Activated T-cell treated with anti-CD3 and anti-CD28 coated beads, Interleukin-2, amount 50 U/mL, for 1 hour (primary cell): ENCODE measurements at regions not wholly inside any gene's neighbourhood (a gene's known extent, or its start where the extent isn't known, plus 50 kb on each side); places are given as distances from the start of the nearest gene placed in this dataset.
"Not testable (repeated sequence)": the region's sequence is repeated elsewhere in the genome, so short reads cannot be mapped to it uniquely, and the experiment has no call there.

Experiments used
- DNase-seq: peaks from one replicate; pipeline ENCODE4 v3.0.0-alpha.2; 2020

DNA sequence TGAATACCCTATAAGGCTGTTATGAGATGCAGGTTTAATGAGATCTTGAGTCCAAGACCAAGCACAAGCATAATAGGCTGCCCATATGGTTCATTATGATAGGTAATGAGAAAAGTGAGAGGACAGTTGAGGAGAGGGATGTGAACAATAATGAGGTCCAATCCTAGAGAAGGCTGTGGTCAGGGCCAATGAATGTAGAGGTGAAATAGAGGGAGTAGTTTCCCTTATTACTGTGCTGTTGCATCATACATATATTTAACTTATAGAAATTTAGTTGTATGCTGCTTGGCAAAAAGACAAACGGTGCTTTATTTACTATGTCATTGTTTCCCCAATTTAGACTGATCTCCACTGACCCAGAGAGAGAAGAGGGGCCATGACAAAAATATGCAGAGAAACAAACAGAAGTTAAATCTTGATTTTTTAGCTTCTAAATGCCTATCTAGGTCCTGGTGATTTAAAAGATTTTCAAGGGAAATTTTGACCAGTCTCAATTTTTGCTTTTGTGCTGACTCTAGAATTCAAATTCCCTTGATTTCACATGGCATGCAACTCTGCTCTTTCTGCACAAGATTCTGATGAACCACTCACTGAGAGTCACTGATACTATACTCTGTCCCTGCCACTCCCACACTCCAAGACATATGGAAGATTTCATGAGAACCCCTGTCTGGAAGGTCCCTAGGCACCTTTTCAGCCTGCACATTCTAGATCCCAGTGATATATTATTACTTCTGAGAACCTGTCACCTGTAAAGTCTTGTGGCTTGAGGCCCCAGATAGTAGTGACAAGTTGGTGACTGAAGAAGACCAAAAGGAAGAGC lies 159.7 kb downstream of the VSIG4 start:
- no peak for DNase-seq

DNA sequence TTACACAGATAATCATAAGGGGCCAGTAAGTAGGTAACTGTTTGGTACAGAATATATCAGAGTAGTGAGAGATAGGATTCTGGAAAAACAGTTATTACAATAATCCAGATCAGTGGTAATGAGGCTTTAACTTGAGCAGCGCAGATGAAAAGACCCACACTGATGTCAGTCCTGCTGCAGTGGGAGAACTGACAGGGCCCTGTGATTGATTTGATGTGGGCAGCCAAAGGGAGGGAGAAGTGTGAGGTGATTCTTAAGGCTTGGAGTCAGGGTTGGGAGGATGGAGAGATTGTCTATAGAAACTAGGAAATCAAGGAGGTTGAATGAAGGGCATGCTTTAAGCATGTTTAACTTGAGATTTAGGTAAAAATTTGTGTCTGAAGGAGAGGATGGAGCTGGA lies 161.4 kb downstream of the VSIG4 start:
- no peak for DNase-seq

DNA sequence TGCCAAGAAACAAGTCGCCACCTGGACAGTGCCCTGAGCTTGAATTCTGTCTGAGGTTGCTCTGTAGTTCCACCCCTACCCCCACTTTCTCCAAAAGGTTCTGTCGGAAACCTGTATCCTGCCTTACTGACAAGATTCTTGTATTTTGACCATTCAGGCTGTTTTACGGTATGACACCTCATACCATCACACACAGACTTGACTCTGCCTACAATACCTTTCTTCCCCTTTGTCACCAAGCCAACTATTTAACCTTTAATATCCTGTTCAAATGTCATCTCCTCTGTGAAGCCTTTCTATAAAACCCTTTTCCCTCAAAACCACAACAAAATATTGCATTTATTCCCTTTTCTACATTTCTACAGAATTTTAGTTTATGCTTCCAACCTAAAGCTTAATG lies 161.9 kb downstream of the VSIG4 start:
- no peak for DNase-seq

DNA sequence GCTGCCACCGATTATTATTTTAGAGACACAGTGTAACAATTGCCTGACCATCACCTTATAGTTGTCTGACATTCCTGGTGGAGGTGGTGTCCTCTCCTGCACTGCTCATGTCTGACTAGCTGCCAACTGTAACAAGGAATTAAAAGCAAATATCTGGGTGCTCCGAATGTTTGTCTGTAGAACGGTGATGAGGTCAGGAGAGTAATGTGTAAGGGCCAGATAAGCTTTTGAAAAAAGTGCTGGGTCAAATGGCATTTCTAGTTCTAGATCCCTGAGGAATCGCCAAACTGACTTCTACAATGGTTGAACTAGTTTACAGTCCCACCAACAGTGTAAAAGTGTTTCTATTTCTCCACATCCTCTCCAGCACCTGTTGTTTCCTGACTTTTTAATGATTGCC lies 164.3 kb downstream of the VSIG4 start:
- not testable (repeated sequence) for DNase-seq

DNA sequence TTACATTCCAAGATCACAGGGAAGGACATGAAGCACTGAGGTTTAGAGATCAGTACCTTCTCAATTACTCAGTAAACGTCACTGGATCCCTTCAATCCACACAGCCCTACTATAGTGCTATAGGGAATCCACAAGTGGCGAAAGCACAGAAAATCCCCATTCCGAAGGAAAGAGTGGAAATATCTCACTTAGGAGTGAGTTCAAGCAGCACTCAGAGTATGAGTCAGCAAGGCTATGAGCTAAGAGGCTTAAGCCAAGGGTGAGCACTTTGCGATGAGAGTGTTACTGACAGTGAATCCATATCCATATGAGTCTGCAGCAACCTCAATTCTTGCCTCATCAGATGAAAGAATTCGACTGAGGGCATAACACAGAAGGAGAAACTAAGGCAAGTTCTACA lies 165.1 kb downstream of the VSIG4 start:
- DNase-seq = no peak

DNA sequence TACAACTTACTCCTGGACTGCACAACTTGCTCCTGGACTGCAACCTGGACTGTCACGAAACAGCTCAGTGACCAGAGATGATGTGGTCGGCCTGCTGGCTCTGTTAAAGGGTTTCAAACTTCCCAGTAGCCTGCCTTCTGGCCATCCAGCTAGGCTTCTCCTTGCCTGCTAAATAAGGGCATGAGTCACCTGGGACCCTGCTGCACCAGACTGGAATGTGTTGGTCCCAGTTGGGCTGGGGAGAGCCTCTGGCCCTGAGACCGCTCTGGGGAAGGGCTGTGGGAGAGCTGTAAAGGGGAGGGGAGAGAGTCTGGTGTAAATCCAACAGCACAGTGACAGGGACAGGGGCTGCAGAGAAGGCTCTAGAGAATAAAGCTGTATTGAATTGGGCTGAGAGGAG lies 165.8 kb downstream of the VSIG4 start:
- DNase-seq = no peak

DNA sequence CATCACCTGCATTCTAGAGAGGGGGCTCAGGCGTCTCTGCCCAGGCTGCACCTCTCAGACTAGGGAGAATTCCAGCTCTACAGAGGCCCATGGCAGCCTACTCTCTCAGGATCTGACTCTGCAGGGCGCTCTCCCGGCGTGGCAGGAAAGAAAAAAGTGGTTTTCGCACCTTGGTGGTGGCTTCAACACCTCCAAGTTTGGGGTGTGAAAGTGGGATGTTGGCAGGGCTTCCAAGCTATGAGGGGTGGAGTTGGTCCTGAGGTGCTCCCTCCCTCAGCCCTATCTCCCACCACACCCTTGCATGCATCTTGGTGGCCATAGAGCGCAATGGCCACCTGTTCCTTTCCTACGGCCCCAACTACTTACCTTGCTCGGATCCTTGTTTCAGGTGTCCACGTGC lies 166.5 kb downstream of the VSIG4 start:
- DNase-seq = no peak

DNA sequence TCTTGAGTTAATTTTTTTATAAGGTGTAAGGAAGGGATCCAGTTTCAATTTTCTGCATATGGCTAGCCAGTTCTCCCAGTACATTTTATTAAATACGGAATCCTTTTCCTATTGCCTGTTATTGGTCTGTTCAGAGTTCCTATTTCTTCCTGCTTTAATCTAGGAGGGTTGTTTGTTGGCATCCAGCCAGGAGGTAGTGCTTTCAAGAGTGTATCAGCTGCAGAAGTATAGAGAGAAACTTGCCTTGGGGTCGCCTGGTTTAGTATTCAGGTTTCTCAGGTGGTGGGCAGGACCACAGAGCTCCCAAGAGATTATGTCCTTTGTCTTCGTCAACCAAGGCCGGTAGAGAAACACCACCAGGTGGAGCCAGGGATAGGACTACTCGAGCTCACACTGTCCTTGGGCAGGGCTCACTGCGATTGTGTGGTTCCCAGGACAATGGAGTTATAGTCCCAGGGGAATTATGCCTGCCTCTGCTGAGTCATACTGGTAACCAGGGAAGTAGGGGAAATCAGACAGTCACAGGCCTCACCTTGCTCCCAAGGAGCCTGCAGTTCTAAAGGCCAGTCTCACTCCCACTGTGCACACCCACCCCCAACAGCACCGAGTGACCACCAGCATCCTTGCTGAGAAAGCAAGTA lies 168.1 kb downstream of the VSIG4 start:
- DNase-seq = no peak

DNA sequence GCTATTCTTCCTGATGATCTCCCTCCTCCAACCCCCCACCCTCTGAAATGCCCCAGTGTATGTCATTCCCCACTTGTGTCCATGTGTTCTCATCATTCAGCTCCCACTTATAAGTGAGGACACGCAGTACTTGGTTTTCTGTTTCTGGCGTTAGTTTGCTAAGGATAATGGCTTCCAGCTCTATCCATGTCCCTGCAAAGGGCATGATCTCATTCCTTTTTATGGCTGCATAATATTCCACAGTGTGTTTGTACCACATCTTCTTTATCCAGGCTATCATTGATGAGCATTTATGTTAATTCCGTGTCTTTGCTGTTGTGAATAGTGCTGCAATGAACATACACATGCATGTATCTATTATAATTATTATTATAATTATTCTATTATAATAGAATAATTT lies 169.3 kb downstream of the VSIG4 start:
- not testable (repeated sequence) for DNase-seq

DNA sequence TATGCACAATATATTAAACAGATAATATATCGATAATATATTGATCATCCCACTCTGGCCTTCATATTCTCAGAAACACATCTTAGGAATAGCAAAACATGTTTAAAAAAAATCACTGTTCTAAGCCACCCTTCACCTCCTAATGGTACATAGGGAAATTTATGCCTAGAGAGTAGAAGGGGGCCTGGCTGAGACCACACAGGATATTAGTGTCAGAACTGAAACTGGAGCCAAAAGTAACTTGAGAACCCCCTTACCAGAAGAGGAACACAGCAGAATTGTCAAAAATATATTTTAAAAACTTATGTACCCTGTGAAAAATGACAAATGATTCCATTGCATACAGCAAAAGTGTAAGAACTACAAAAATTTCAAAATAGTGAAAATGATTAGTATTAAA lies 173.1 kb downstream of the VSIG4 start:
- DNase-seq = no peak

DNA sequence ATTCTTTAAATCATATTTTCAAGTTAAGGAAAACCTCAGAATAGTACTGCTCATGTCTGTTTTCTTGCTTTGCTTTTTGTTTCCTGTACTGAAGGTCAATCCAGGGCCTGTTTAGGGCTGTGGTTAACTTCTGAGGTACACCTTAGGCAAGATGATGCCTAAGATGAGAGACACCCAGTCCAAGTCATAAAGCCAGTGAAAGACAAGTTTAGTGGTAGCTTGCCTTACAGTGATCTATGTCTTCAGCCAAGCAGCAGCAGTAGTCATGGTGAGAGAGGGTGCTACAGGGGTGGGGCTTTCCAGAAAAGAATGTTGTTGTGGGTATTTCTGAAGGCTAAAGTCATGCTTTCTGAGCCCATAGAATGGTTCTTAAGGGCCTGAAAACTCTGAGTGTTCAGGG lies 173.7 kb downstream of the VSIG4 start:
- no peak for DNase-seq

DNA sequence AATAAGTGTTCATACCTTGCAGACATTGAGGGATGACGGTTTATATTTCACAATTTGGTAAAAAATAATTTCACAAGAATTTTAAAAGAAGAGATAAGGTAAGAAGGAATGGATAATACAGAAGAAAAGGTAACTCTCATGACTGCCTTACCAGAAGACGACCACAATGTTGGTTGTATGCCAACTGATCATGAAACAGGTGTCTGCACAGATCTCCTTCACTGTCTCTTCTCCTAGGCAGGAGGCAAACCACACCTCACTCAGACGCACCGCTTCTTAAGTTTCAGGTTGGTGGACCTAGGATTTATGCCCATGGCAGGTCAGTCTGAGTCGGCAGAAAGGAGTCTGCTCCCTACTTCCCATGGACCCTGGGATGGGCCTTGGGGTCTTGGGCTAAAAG lies 177.2 kb downstream of the VSIG4 start:
- DNase-seq = no peak

DNA sequence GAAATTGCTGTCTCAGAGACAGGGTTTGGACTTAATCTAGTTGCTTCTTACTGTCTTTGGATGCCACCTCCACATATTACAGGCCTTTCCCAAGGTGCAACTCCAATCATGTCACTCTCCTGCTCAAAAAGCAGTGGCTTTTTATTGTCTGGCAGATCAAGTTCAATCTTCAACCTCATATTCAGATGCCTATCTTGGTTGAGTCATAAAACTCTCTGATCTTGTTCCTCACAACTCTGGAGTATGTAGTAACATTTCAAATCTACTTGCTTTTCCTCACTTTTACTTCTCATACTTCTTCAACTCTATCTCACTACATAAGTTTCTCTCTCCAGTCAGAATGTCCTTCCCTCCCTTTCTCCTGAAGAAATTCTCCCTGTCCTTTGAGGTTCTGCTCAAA lies 180.6 kb downstream of the VSIG4 start:
- no peak for DNase-seq

DNA sequence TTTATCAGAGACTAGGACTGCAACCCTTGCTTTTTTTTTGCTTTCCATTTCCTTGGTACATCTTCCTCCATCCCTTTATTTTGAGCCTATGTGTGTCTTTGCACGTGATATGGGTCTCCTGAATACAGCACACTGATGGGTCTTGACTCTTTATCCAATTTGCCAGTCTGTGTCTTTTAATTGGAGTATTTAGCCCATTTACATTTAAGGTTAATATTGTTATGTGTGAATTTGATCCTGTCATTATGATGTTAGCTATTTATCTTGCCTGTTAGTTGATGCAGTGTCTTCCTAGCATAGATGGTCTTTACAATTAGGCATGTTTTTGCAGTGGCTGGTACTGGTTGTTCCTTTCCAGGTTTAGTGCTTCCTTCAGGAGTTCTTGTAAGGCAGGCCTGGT lies 185.4 kb downstream of the VSIG4 start:
- DNase-seq = not testable (repeated sequence)

DNA sequence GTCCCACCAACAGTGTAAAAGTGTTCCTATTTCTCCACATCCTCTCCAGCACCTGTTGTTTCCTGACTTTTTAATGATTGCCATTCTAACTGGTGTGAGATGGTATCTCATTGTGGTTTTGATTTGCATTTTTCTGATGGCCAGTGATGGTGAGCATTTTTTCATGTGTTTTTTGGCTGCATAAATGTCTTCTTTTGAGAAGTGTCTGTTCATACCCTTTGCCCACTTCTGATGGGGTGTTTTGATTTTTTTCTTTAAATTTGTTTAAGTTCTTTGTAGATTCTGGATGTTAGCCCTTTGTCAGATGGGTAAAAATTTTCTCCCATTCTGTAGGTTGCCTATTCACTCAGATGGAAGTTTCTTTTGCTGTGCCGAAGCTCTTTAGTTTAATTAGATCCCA lies 183.9 kb downstream of the MSN start:
- DNase-seq = not testable (repeated sequence)

DNA sequence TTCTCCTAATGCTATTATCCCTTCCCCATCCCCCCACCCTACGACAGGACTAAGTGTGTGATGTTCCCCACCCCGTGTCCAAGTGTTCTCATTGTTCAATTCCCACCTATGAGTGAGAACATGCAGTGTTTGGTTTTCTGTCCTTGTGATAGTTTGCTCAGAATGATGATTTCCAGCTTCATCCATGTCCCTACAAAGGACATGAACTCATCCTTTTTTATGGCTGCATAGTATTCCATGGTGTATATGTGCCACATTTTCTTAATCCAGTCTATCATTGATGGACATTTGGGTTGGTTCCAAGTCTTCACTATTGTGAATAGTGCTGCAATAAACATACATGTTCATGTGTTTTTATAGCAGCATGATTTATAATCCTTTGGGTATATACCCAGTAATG lies 183.4 kb downstream of the MSN start:
- DNase-seq = not testable (repeated sequence)

DNA sequence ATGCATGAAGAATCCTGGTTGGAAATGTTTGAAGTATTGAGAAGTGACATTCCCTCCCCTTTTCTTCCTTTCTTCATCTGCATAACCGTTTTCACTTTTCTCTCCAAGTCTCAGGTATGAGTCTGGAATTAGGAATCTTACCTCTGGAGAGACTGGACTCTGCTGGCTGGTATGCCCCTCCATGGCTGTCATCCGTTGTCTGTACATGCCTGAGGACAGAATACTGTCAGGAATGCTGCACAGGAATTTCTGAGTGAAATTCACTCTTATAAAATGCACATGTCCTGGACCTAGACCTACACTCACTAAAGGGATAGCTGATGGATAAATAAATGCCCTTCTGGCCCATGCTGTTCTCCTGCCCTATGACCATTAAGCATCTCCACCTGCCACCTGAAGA lies 179.5 kb downstream of the MSN start:
- no peak for DNase-seq

DNA sequence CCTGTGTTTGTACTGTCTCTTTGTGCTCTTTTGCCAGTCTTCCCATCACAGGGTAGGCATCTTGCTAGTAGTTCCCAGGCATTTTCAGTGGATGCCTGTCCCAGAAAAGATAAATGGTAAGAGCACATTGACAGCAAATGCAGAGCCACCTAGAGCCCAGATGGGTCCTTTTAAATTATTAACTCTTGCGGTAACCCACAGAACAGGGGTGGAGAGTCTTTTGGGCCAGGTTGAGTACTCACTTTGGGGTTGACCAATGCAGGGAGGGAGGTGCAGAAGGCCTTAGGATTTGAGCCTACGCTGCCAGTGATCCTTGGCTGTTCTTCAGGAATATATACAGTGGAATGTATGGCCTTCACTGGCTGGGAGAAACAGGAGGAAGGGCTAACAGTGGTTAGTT lies 173.8 kb downstream of the MSN start:
- DNase-seq = no peak

DNA sequence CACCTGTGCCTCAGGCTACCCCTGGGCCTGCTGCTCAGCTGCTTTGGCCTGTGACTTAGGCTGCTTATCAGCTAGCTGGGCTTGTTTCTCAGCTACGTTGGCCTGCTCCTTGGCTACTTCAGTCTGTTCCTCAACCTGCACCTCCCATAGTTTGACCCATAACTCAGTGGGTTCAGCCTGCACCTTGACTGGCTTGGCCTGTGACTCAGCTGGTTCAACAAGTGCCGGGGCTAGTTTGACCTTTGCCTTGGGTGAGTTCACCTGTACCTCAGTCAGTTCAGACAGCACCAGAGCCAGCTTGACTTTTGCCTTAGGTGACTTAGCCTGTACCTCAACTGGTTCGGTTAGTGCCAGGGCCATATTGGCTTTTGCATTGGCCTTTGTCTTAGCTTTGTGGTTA lies 171.2 kb downstream of the MSN start:
- DNase-seq = no peak

DNA sequence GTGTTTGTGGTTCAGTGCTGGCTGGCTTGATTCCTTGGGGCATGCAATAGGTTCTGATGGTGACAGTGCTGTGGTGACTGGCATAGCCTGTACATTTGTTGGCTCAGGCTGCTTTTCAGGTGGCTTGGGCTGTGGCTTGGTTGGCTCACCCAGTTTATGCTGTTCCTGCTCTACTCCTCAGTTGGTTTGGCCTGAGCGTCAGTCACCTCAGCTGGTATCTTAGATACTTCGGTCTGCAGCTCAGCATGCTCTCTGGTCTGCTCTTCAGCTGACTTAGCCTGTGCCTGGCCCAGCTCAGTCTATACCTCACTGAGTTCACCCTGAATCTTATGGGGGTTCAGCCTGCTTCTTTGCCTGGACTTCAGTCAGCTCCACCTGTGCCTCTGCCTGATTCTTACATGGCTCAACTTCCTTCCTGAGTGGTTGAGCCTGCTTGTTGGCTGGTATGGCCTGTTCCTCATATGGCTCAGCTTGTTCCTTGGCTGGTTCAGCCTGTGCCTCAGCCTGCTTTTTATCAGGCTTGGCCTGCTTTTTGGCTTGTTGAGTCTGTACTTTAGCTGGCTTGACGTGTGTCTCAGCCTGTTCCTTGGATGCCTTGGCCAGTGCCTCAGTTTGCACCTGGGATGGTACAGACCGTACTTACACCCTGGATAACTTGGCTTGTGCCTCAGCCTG lies 170.6 kb downstream of the MSN start:
- no peak for DNase-seq

DNA sequence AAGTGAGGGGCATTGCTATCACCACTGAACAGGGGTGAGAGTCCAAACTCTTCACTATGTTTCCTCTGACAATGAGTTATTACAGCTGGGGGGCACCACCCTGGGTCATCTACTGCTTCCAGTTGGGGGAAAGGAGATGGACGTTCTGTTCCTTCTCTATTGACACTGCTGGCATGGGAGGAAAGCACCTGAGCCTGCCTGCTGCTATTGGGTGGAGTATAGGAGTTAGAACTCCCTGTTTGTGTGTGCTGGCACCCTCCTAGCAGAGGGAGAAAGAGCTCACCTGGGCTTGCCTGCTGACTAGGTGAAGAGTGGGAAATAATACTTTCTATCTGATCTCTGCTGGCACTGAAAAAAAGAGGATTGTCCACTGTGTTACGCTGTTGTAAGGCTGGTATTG lies 163.8 kb downstream of the MSN start:
- no peak for DNase-seq

DNA sequence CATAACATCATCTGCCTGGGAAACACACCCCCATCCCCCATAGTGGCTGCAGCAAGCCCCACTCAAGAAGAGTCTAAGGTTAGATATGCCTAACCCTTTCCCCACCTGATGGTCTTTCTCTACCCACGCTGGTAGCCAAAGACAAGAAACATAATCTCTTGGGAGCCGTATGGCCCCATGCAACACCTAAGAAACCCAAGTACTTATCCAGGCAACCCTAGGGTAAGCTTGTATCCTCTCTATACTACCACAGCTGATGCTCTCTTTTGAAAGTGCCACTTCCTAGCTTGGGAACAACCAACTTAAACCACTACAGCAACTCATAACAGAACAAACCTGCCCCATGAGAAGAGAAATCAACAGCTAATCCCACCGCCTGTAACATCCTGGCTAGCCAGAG lies 161.1 kb downstream of the MSN start:
- DNase-seq = no peak

DNA sequence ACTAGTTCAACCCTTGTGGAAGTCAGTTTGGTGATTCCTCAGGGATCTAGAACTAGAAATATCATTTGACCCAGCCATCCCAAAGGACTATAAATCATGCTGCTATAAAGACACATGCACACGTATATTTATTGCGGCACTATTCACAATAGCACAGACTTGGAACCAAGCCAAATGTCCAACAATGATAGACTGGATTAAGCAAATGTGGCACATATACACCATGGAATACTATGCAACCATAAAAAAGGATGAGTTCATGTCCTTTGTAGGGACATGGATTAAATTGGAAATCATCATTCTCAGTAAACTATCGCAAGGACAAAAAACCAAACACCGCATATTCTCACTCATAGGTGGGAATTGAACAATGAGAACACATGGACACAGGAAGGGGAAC lies 157.8 kb downstream of the MSN start:
- DNase-seq = not testable (repeated sequence)
